ENCODE measurements at regions not wholly inside any gene's neighbourhood (a gene's known extent, or its start where the extent isn't known, plus 50 kb on each side); places are given as distances from the start of the nearest gene placed in this dataset.

- WGBS, 2 donors, result 60 to 81% methylated on average over 1 of the region's 1 CpG
- ATAC-seq (peak in 3 of 8 donors; percentile 29 to 74 (median 47)), DNase-seq (no peak)
- Histone ChIP-seq H3K36me3 (no peaks in the 10 kb centered on the region), H3K27me3 (no peaks in the 10 kb centered on the region), H3K4me3 (no peak overlapping the region), H3K4me1 (peaks cover 0 to 11% (median 3%) of the 10 kb centered on the region in 9 donors), H3K9me3 (no peaks in the 10 kb centered on the region), H3K27ac (no peak overlapping the region)
- intact Hi-C loops (cut with DNase I), result no loop called here
- TF ChIP-seq CTCF (IDR thresholded peaks at IDR 0.05), result no peak
These were observed 1071.2 kb downstream of the TTLL7 start for GRCh38 chr1:82927753-82928152.

- intact Hi-C loops (cut with DNase I), result no loop called here
- 86 to 95% methylated on average over 2 of the region's 2 CpGs for WGBS, 2 donors
- no peak overlapping the region for H3K4me3 ChIP-seq
- no peak overlapping the region for H3K27ac ChIP-seq
- no peaks in the 10 kb centered on the region for H3K9me3 ChIP-seq
- no peak for DNase-seq
- no peaks in the 10 kb centered on the region for H3K27me3 ChIP-seq
- H3K4me1 ChIP-seq, result peaks cover 0 to 21% (median 9%) of the 10 kb centered on the region in 9 donors
- ATAC-seq, result no peak
- TF ChIP-seq CTCF (IDR thresholded peaks at IDR 0.05), result no peak
- no peaks in the 10 kb centered on the region for H3K36me3 ChIP-seq
These were observed 1074.3 kb downstream of the TTLL7 start for GRCh38 chr1:82924666-82925065.

- peaks cover 0 to 28% (median 15%) of the 10 kb centered on the region in 9 donors for H3K4me1 ChIP-seq
- H3K36me3 ChIP-seq, result no peaks in the 10 kb centered on the region
- no peaks in the 10 kb centered on the region for H3K9me3 ChIP-seq
- no peaks in the 10 kb centered on the region for H3K27me3 ChIP-seq
- no peak for TF ChIP-seq CTCF (IDR thresholded peaks at IDR 0.05)
- H3K4me3 ChIP-seq, result no peak overlapping the region
- DNase-seq, result no peak
- H3K27ac ChIP-seq, result no peak overlapping the region
- intact Hi-C loops (cut with DNase I), result no loop called here
- ATAC-seq, result no peak
- 93 to 94% methylated on average over 4 of the region's 4 CpGs for WGBS, 2 donors
These were observed 1075.0 kb downstream of the TTLL7 start for GRCh38 chr1:82923931-82924330.

- 80 to 83% methylated on average over 4 of the region's 4 CpGs for WGBS, 2 donors
- Histone ChIP-seq H3K36me3 (no peaks in the 10 kb centered on the region), H3K4me3 (no peak overlapping the region), H3K4me1 (peaks cover 0 to 30% (median 15%) of the 10 kb centered on the region in 9 donors), H3K27ac (no peak overlapping the region), H3K27me3 (no peaks in the 10 kb centered on the region), H3K9me3 (no peaks in the 10 kb centered on the region)
- intact Hi-C loops (cut with DNase I), result no loop called here
- ATAC-seq (no peak), DNase-seq (no peak)
- no peak for TF ChIP-seq CTCF (IDR thresholded peaks at IDR 0.05)
These were observed 1077.2 kb downstream of the TTLL7 start for GRCh38 chr1:82921759-82922158.
